ENCODE measurements at regions not wholly inside any gene's neighbourhood (a gene's known extent, or its start where the extent isn't known, plus 50 kb on each side); places are given as distances from the start of the nearest gene placed in this dataset.

DNA sequence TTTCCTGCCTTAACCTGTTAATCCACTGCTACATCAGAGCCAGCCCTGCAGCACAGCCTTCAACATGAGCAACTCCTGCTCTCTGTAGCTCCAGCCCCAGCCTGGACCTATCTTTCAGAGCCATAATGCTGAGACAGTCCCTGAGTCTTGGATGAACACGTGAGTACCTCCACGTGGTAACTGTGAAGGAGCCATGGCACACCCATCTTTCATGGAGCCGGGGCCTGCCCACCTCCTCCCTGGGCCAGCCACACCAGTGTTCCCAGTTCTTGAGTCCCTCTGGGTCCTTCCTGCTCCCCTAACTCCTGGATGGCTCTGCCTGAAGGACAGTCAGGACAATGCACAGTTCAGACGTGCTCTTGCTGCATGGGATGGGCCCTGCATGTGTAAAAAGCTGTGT, 107.1 kb downstream of the TEX36 start:
- Histone ChIP-seq H3K36me3 (no peaks in the 10 kb centered on the region), H3K27ac (no peak overlapping the region), H3K9me3 (no peaks in the 10 kb centered on the region), H3K27me3 (no peaks in the 10 kb centered on the region), H3K4me3 (no peak overlapping the region), H3K4me1 (no peaks in the 10 kb centered on the region)
- TF ChIP-seq, protein P1, sequence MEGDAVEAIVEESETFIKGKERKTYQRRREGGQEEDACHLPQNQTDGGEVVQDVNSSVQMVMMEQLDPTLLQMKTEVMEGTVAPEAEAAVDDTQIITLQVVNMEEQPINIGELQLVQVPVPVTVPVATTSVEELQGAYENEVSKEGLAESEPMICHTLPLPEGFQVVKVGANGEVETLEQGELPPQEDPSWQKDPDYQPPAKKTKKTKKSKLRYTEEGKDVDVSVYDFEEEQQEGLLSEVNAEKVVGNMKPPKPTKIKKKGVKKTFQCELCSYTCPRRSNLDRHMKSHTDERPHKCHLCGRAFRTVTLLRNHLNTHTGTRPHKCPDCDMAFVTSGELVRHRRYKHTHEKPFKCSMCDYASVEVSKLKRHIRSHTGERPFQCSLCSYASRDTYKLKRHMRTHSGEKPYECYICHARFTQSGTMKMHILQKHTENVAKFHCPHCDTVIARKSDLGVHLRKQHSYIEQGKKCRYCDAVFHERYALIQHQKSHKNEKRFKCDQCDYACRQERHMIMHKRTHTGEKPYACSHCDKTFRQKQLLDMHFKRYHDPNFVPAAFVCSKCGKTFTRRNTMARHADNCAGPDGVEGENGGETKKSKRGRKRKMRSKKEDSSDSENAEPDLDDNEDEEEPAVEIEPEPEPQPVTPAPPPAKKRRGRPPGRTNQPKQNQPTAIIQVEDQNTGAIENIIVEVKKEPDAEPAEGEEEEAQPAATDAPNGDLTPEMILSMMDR (IDR thresholded peaks at IDR 0.05): no peak
- no peak for TF ChIP-seq POLR2A (IDR thresholded peaks at IDR 0.05)
- DNase-seq (no peak), ATAC-seq (no peak)
- intact Hi-C loops (cut with DNase I): no loop called here
- WGBS (ENCODE audit: insufficient coverage, low coverage, low lambda C conversion rate, missing lambda C conversion rate): 14% methylated on average over 1 of the region's 4 CpGs

DNA sequence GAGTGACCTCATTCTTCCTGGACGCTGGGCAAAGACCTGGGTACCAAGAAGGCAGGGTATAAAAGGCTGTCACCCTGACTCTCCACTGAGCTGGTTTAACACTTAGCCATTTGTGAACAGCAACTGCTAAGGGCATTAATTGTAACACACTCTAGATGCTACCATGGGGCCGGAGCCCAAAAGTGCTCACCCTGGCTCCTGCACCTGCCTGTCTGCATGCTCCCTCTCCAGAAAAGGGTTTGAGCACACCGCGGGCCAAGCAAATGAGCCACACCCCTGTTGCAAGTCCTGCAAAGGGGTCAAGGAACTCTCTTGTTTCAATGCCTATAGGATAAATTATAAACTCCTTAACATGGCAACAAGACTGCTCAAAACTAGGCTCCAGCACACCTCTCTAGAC, 114.8 kb downstream of the TEX36 start:
- 33% methylated on average over 1 of the region's 4 CpGs for WGBS (ENCODE audit: insufficient coverage, low coverage, low lambda C conversion rate, missing lambda C conversion rate)
- no peaks in the 10 kb centered on the region for H3K27me3 ChIP-seq
- no peak for TF ChIP-seq POLR2A (IDR thresholded peaks at IDR 0.05)
- TF ChIP-seq, protein P1 (IDR thresholded peaks at IDR 0.05): no peak
- ATAC-seq: no peak
- DNase-seq: no peak
- no peak overlapping the region for H3K27ac ChIP-seq
- no peaks in the 10 kb centered on the region for H3K36me3 ChIP-seq
- H3K4me1 ChIP-seq: no peaks in the 10 kb centered on the region
- H3K9me3 ChIP-seq: no peaks in the 10 kb centered on the region
- H3K4me3 ChIP-seq: no peak overlapping the region
- intact Hi-C loops (cut with DNase I): no loop called here

DNA sequence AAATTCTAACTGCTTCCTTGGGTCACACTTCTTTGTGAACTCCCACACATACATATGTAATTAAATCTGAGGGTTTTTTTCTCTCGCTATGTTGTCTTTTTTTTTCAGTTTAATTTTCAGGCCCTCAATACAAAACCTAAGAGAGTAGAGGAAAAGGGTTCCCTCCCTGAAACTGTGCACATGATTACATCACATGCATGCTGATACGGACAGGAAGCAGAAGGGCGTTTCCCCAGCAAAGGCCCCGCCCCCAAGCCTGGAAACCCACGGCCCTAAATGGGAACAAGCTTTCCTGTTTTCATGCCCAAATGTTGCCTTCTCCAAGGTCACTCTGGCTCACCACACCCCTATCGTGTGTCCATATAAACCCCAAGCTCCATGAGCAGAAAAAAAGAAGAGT, 115.4 kb downstream of the TEX36 start:
- Histone ChIP-seq H3K4me3 (no peak overlapping the region), H3K4me1 (no peaks in the 10 kb centered on the region), H3K27me3 (no peaks in the 10 kb centered on the region), H3K9me3 (no peaks in the 10 kb centered on the region), H3K36me3 (no peaks in the 10 kb centered on the region), H3K27ac (no peak overlapping the region)
- ATAC-seq (no peak), DNase-seq (no peak)
- no peak for TF ChIP-seq POLR2A (IDR thresholded peaks at IDR 0.05)
- TF ChIP-seq, protein P1 (IDR thresholded peaks at IDR 0.05): no peak
- intact Hi-C loops (cut with DNase I): no loop called here
- WGBS (ENCODE audit: insufficient coverage, low coverage, low lambda C conversion rate, missing lambda C conversion rate): 47% methylated on average over 5 of the region's 6 CpGs

DNA sequence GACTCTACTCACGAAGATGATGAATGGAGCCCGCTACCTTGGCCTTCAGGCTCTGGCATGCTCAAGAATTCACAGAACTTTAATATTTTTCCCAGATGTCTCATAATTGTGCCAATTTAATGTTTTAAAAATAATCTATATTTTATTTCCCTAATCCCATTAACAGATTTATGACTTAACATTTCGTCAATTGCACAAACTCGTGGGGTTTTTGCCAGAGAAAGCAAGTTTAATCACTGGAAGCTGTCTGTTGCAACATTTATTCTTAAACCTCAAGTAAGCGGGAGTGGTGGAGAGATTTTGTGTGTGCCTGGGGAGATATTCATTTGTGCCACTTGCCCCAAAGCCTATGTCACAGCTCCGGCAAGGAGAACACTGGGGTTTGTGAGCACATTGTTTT, 117.9 kb downstream of the TEX36 start:
- H3K4me3 ChIP-seq: no peak overlapping the region
- H3K27me3 ChIP-seq: no peaks in the 10 kb centered on the region
- DNase-seq (no peak), ATAC-seq (no peak)
- intact Hi-C loops (cut with DNase I): no loop called here
- TF ChIP-seq POLR2A (IDR thresholded peaks at IDR 0.05): no peak
- TF ChIP-seq, protein P1 (IDR thresholded peaks at IDR 0.05): no peak
- no peaks in the 10 kb centered on the region for H3K36me3 ChIP-seq
- H3K4me1 ChIP-seq: no peaks in the 10 kb centered on the region
- 54% methylated on average over 6 of the region's 6 CpGs for WGBS (ENCODE audit: insufficient coverage, low coverage, low lambda C conversion rate, missing lambda C conversion rate)
- no peaks in the 10 kb centered on the region for H3K9me3 ChIP-seq
- no peak overlapping the region for H3K27ac ChIP-seq

DNA sequence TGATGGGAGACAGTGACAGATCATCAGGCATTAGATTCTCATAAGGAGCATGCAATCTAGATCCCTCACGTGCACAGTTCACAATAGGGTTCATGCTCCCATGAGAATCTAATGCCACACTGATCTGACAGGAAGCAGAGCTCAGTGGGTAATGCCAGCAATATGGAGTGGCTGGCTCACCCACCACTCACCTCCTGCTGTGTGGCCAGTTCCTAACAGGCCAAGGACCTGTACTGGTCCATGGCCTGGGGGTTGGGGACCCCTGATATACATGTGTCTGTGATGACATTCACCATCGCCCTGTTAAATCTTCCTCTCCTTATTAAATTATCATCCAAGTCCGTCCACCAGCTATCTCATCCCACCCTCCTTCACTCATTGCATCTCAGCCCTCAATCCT, 118.4 kb downstream of the TEX36 start:
- 76% methylated on average over 2 of the region's 3 CpGs for WGBS (ENCODE audit: insufficient coverage, low coverage, low lambda C conversion rate, missing lambda C conversion rate)

More for the DNA sequence above, 118.4 kb downstream of the TEX36 start:
- Histone ChIP-seq H3K4me3 (no peak overlapping the region), H3K9me3 (no peaks in the 10 kb centered on the region), H3K36me3 (no peaks in the 10 kb centered on the region), H3K27me3 (no peaks in the 10 kb centered on the region), H3K27ac (no peak overlapping the region), H3K4me1 (no peaks in the 10 kb centered on the region)
- TF ChIP-seq, protein P1 (IDR thresholded peaks at IDR 0.05): no peak
- TF ChIP-seq POLR2A (IDR thresholded peaks at IDR 0.05): no peak
- intact Hi-C loops (cut with DNase I): no loop called here
- DNase-seq: no peak
- ATAC-seq: no peak

All from right lobe of liver (tissue), 6 donors.